Adrenal gland (tissue), 5 donors: ENCODE measurements at regions not wholly inside any gene's neighbourhood (a gene's known extent, or its start where the extent isn't known, plus 50 kb on each side); places are given as distances from the start of the nearest gene placed in this dataset.

Experiments used
- POLR2A ChIP-seq, 2 donors: fragments of 450-650 bp; IDR thresholded peaks; one replicate each; pipeline ENCODE4 v1.6.1; 2017; ENCODE audit warnings: antibody characterized with exemption in 2 of 2, mild to moderate bottlenecking in 2 of 2, moderate library complexity in 1 of 2
- TF ChIP-seq, protein P1 (sequence below), 6 experiments: fragments of 450-650 bp in 4 of 6; fragments of 200-600 bp in 2 of 6; sonication (generic) in 1 of 6; IDR thresholded peaks; 1 replicate in 5 of 6; 2 replicates in 1 of 6; pipeline versions ENCODE4 v1.5.1 to v1.8.0; 2016 to 2021; ENCODE audit warnings: antibody characterized with exemption in 6 of 6, mild to moderate bottlenecking in 2 of 6, moderate library complexity in 1 of 6
- donor health status: DM: no; HTN: no; CAD: no.

DNA sequence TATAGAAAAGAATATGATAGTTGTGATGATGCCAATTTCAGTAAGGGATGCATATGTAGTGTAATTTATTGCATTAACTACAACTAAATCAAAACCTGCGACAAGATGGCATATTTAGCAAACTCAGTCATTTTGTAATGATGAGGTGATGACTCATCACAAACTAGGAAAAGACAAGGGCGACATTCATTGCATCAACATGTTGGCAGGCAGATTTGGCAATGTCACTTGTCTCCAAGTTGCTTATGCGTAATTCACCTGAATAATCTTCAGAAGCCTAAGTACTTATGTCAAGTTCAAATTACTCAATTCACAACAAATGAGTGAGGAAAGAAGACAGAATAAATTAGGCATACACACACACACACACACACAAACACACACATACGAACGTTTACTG is 273.2 kb upstream of the RGPD4 start:
- TF ChIP-seq POLR2A (IDR thresholded peaks at IDR 0.05): no peak
- TF ChIP-seq, protein P1, sequence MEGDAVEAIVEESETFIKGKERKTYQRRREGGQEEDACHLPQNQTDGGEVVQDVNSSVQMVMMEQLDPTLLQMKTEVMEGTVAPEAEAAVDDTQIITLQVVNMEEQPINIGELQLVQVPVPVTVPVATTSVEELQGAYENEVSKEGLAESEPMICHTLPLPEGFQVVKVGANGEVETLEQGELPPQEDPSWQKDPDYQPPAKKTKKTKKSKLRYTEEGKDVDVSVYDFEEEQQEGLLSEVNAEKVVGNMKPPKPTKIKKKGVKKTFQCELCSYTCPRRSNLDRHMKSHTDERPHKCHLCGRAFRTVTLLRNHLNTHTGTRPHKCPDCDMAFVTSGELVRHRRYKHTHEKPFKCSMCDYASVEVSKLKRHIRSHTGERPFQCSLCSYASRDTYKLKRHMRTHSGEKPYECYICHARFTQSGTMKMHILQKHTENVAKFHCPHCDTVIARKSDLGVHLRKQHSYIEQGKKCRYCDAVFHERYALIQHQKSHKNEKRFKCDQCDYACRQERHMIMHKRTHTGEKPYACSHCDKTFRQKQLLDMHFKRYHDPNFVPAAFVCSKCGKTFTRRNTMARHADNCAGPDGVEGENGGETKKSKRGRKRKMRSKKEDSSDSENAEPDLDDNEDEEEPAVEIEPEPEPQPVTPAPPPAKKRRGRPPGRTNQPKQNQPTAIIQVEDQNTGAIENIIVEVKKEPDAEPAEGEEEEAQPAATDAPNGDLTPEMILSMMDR (IDR thresholded peaks at IDR 0.05): no peak
